Gastroesophageal sphincter (tissue), 3 donors: ENCODE measurements at regions not wholly inside any gene's neighbourhood (a gene's known extent, or its start where the extent isn't known, plus 50 kb on each side); places are given as distances from the start of the nearest gene placed in this dataset.

Source experiments
- CTCF ChIP-seq, 4 experiments: fragments of 200-600 bp in 2 of 4; fragments of 450-650 bp in 2 of 4; sonication (generic) in 1 of 4; IDR thresholded peaks; one replicate each; pipeline ENCODE4 v1.5.1; 2017 to 2019; ENCODE audit warnings: antibody characterized with exemption in 4 of 4, mild to moderate bottlenecking in 2 of 4, moderate library complexity in 2 of 4
- EP300 ChIP-seq: sonication (generic); formaldehyde crosslinking; IDR thresholded peaks from one replicate; pipeline ENCODE4 v1.6.1; 2017; ENCODE audit warnings: antibody characterized with exemption, mild to moderate bottlenecking
- POLR2A ChIP-seq, 2 donors: fragments of 450-650 bp; IDR thresholded peaks; one replicate each; pipeline ENCODE4 v1.6.1; 2017; ENCODE audit warnings: antibody characterized with exemption in 2 of 2, mild to moderate bottlenecking in 2 of 2, moderate library complexity in 1 of 2
- POLR2AphosphoS5 ChIP-seq: sonication (generic); formaldehyde crosslinking; IDR thresholded peaks from one replicate; pipeline ENCODE4 v1.6.1; 2017; ENCODE audit warnings: antibody characterized with exemption

- no peak for TF ChIP-seq CTCF (IDR thresholded peaks at IDR 0.05)
- no peak for TF ChIP-seq EP300
- no peak for TF ChIP-seq POLR2A (IDR thresholded peaks at IDR 0.05)
- no peak for TF ChIP-seq POLR2AphosphoS5
Observed at GRCh38 chr13:99663185-99663825, 162.0 kb downstream of the TM9SF2 start.
